Testis (tissue), 2 donors: ENCODE measurements at regions not wholly inside any gene's neighbourhood (a gene's known extent, or its start where the extent isn't known, plus 50 kb on each side); places are given as distances from the start of the nearest gene placed in this dataset.

Experiments used
- POLR2A ChIP-seq: fragments of 450-650 bp; IDR thresholded peaks from one replicate; pipeline ENCODE4 v1.6.1; 2017; ENCODE audit warnings: antibody characterized with exemption, mild to moderate bottlenecking, moderate library complexity
- TF ChIP-seq, protein P1 (sequence below), 3 experiments: fragments of 450-650 bp in 2 of 3; fragments of 200-600 bp in 1 of 3; sonication (generic) in 1 of 3; IDR thresholded peaks; one replicate each; pipeline ENCODE4 v1.5.1; 2016 to 2019; ENCODE audit warnings: antibody characterized with exemption in 3 of 3, mild to moderate bottlenecking in 2 of 3, moderate library complexity in 1 of 3

DNA sequence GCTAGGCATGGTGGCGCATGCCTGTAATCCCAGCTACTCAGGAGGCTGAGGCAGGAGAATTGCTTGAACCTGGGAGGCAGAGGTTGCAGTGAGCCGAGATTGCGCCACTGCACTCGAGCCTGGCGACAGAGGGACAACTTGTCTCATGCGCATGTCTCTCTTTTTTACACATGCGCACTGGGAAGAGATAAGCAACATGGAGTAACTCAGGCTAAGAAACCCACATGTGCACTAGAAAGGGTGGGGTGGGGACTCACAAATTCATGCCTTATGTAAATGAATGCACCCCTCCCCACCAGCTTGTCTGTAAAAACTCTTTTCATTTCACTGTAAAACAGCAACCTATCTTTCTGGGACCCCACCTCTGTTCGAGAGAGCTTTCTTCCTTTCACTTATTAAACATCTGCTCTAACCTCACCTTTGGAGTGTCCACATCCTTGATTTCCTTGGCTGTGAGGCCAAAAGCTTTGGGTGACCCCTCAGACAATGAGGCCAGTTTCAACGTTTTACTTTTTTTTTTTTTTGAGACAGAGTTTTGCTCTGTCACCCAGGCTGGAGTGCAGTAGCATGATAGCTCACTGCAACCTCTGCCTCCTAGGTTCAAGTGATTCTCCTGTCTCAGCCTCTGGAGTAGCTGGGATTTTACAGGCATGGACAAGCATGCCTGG, 91.6 kb upstream of the RMP24 start:
- TF ChIP-seq, protein P1, sequence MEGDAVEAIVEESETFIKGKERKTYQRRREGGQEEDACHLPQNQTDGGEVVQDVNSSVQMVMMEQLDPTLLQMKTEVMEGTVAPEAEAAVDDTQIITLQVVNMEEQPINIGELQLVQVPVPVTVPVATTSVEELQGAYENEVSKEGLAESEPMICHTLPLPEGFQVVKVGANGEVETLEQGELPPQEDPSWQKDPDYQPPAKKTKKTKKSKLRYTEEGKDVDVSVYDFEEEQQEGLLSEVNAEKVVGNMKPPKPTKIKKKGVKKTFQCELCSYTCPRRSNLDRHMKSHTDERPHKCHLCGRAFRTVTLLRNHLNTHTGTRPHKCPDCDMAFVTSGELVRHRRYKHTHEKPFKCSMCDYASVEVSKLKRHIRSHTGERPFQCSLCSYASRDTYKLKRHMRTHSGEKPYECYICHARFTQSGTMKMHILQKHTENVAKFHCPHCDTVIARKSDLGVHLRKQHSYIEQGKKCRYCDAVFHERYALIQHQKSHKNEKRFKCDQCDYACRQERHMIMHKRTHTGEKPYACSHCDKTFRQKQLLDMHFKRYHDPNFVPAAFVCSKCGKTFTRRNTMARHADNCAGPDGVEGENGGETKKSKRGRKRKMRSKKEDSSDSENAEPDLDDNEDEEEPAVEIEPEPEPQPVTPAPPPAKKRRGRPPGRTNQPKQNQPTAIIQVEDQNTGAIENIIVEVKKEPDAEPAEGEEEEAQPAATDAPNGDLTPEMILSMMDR (IDR thresholded peaks at IDR 0.05) = no peak
- no peak for TF ChIP-seq POLR2A
